Activated CD8-positive, alpha-beta T cell treated with anti-CD3 and anti-CD28 coated beads, Interleukin-2, amount 10 ng/mL, durations not matched to agents 7 days and 5 days (primary cell): ENCODE measurements at regions not wholly inside any gene's neighbourhood (a gene's known extent, or its start where the extent isn't known, plus 50 kb on each side); places are given as distances from the start of the nearest gene placed in this dataset.
A peak's percentile ranks its signal among the peaks of the same experiment; 100 is the strongest.
"Not testable (repeated sequence)": the region's sequence is repeated elsewhere in the genome, so short reads cannot be mapped to it uniquely, and the experiment has no call there.

ENCODE experiments used
- ATAC-seq: fragments of 150-1000 bp; cut with Tn5 transposase; one replicate; pipeline ENCODE4 v1.10.0; 2021; ENCODE audit warnings: moderate library complexity
- CTCF ChIA-PET: fragments of 350-600 bp; sonication (Branson Sonifier 250); formaldehyde crosslinking; loops from one replicate; lab custom pipeline; 2021; ENCODE audit warnings: antibody characterized with exemption; lab: Charles Lee
- POLR2A ChIA-PET: fragments of 350-600 bp; sonication (Branson Sonifier 250); formaldehyde crosslinking; loops from one replicate; lab custom pipeline; 2021; ENCODE audit warnings: antibody characterized with exemption; lab: Charles Lee
- DNase-seq: peaks from one replicate; pipeline ENCODE4 v3.0.0-alpha.2; 2020
- H3K27ac Mint-ChIP-seq: one replicate; pipeline ENCODE4 v1.8.0; 2021; ENCODE audit warnings: mild to moderate bottlenecking, mixed read lengths
- H3K27me3 Mint-ChIP-seq: one replicate; pipeline ENCODE4 v1.8.0; 2021; ENCODE audit warnings: low read depth, mixed read lengths
- H3K36me3 Mint-ChIP-seq: one replicate; pipeline ENCODE4 v1.8.0; 2021; ENCODE audit warnings: low read depth, mixed read lengths
- H3K4me1 Mint-ChIP-seq: one replicate; pipeline ENCODE4 v1.8.0; 2021; ENCODE audit warnings: low read depth, mixed read lengths
- H3K4me3 Mint-ChIP-seq: one replicate; pipeline ENCODE4 v1.8.0; 2021; ENCODE audit warnings: mild to moderate bottlenecking, mixed read lengths
- H3K9me3 Mint-ChIP-seq: one replicate; pipeline ENCODE4 v1.8.0; 2022; ENCODE audit warnings: mixed read lengths; ENCODE audit not compliant: insufficient read depth

GRCh38 chr13:88704600-88705275 is 1033.6 kb downstream of the SLITRK5 start:
- H3K4me1 Mint-ChIP-seq: peaks cover 4% of the 10 kb centered on the region
- no peak overlapping the region for H3K27ac Mint-ChIP-seq
- ChIA-PET POLR2A (no interaction called here), CTCF (no interaction called here)
- peaks cover 3% of the 10 kb centered on the region for H3K9me3 Mint-ChIP-seq
- peak overlapping the region; percentile 4 for H3K4me3 Mint-ChIP-seq
- no peak for ATAC-seq
- DNase-seq: no peak
- no peaks in the 10 kb centered on the region for H3K27me3 Mint-ChIP-seq
- no peaks in the 10 kb centered on the region for H3K36me3 Mint-ChIP-seq

GRCh38 chr13:88707646-88708045 is 1036.5 kb downstream of the SLITRK5 start:
- ATAC-seq (no peak), DNase-seq (no peak)
- H3K4me1 Mint-ChIP-seq: peaks cover 4% of the 10 kb centered on the region
- ChIA-PET CTCF (no interaction called here), POLR2A (no interaction called here)
- no peak overlapping the region for H3K4me3 Mint-ChIP-seq
- H3K36me3 Mint-ChIP-seq: no peaks in the 10 kb centered on the region
- peaks cover 3% of the 10 kb centered on the region for H3K9me3 Mint-ChIP-seq
- no peak overlapping the region for H3K27ac Mint-ChIP-seq
- no peaks in the 10 kb centered on the region for H3K27me3 Mint-ChIP-seq

GRCh38 chr13:88717946-88718345 is 1046.8 kb downstream of the SLITRK5 start:
- CTCF ChIA-PET: no interaction called here
- ATAC-seq (no peak), DNase-seq (no peak)
- H3K27me3 Mint-ChIP-seq: no peaks in the 10 kb centered on the region
- H3K9me3 Mint-ChIP-seq: peaks cover 5% of the 10 kb centered on the region
- POLR2A ChIA-PET: no interaction called here
- H3K4me1 Mint-ChIP-seq: no peaks in the 10 kb centered on the region
- no peak overlapping the region for H3K27ac Mint-ChIP-seq
- no peak overlapping the region for H3K4me3 Mint-ChIP-seq
- no peaks in the 10 kb centered on the region for H3K36me3 Mint-ChIP-seq

- CTCF ChIA-PET: no interaction called here
- Mint-ChIP-seq H3K27me3 (no peaks in the 10 kb centered on the region), H3K4me1 (no peaks in the 10 kb centered on the region), H3K4me3 (no peak overlapping the region), H3K27ac (no peak overlapping the region), H3K9me3 (peaks cover 5% of the 10 kb centered on the region), H3K36me3 (no peaks in the 10 kb centered on the region)
- ATAC-seq (no peak), DNase-seq (no peak)
- POLR2A ChIA-PET: no interaction called here
These were observed 1047.6 kb downstream of the SLITRK5 start for GRCh38 chr13:88718781-88719180.

- Mint-ChIP-seq H3K36me3 (no peaks in the 10 kb centered on the region), H3K27ac (no peak overlapping the region), H3K9me3 (peaks cover 17% of the 10 kb centered on the region), H3K4me3 (no peak overlapping the region), H3K4me1 (no peaks in the 10 kb centered on the region), H3K27me3 (no peaks in the 10 kb centered on the region)
- ATAC-seq (no peak), DNase-seq (no peak)
- ChIA-PET CTCF (no interaction called here), POLR2A (no interaction called here)
These were observed 1054.9 kb downstream of the SLITRK5 start for GRCh38 chr13:88726075-88726474.

- H3K4me1 Mint-ChIP-seq, POLR2A ChIA-PET, DNase-seq, ATAC-seq, H3K27me3 Mint-ChIP-seq, H3K4me3 Mint-ChIP-seq, CTCF ChIA-PET, H3K36me3 Mint-ChIP-seq, H3K27ac Mint-ChIP-seq: not testable (repeated sequence)
- peaks cover 17% of the 10 kb centered on the region for H3K9me3 Mint-ChIP-seq
These were observed 1056.1 kb downstream of the SLITRK5 start for GRCh38 chr13:88727236-88727635.

GRCh38 chr13:88729605-88730004 is 1058.4 kb downstream of the SLITRK5 start:
- Mint-ChIP-seq H3K27me3 (no peaks in the 10 kb centered on the region), H3K36me3 (no peaks in the 10 kb centered on the region), H3K27ac (no peak overlapping the region), H3K4me3 (no peak overlapping the region), H3K9me3 (peaks cover 17% of the 10 kb centered on the region), H3K4me1 (no peaks in the 10 kb centered on the region)
- no peak for ATAC-seq
- ChIA-PET POLR2A (no interaction called here), CTCF (no interaction called here)
- DNase-seq: no peak

GRCh38 chr13:88736026-88736425 is 1064.9 kb downstream of the SLITRK5 start:
- no peak overlapping the region for H3K27ac Mint-ChIP-seq
- no peak for DNase-seq
- H3K9me3 Mint-ChIP-seq: no peaks in the 10 kb centered on the region
- H3K27me3 Mint-ChIP-seq: no peaks in the 10 kb centered on the region
- ChIA-PET CTCF (no interaction called here), POLR2A (no interaction called here)
- no peak overlapping the region for H3K4me3 Mint-ChIP-seq
- no peaks in the 10 kb centered on the region for H3K36me3 Mint-ChIP-seq
- ATAC-seq: no peak
- no peaks in the 10 kb centered on the region for H3K4me1 Mint-ChIP-seq

- H3K4me1 Mint-ChIP-seq: no peaks in the 10 kb centered on the region
- H3K4me3 Mint-ChIP-seq: no peak overlapping the region
- ChIA-PET CTCF (no interaction called here), POLR2A (no interaction called here)
- H3K27ac Mint-ChIP-seq: no peak overlapping the region
- no peak for DNase-seq
- H3K27me3 Mint-ChIP-seq: no peaks in the 10 kb centered on the region
- no peak for ATAC-seq
- H3K36me3 Mint-ChIP-seq: no peaks in the 10 kb centered on the region
- peaks cover 4% of the 10 kb centered on the region for H3K9me3 Mint-ChIP-seq
These were observed 1068.0 kb downstream of the SLITRK5 start for GRCh38 chr13:88739195-88739594.

- no peak overlapping the region for H3K4me3 Mint-ChIP-seq
- no peak for ATAC-seq
- H3K9me3 Mint-ChIP-seq: peaks cover 4% of the 10 kb centered on the region
- H3K36me3 Mint-ChIP-seq: no peaks in the 10 kb centered on the region
- no peak for DNase-seq
- ChIA-PET POLR2A (no interaction called here), CTCF (no interaction called here)
- H3K27me3 Mint-ChIP-seq: no peaks in the 10 kb centered on the region
- H3K27ac Mint-ChIP-seq: no peak overlapping the region
- H3K4me1 Mint-ChIP-seq: no peaks in the 10 kb centered on the region
These were observed 1073.1 kb downstream of the SLITRK5 start for GRCh38 chr13:88744289-88744688.

GRCh38 chr13:88745011-88745410 is 1073.8 kb downstream of the SLITRK5 start:
- peaks cover 4% of the 10 kb centered on the region for H3K9me3 Mint-ChIP-seq
- no peaks in the 10 kb centered on the region for H3K4me1 Mint-ChIP-seq
- ATAC-seq: no peak
- POLR2A ChIA-PET: no interaction called here
- no peak overlapping the region for H3K4me3 Mint-ChIP-seq
- H3K27ac Mint-ChIP-seq: no peak overlapping the region
- no peaks in the 10 kb centered on the region for H3K27me3 Mint-ChIP-seq
- CTCF ChIA-PET: no interaction called here
- H3K36me3 Mint-ChIP-seq: no peaks in the 10 kb centered on the region
- DNase-seq: no peak

GRCh38 chr13:88752041-88752440 is 1080.9 kb downstream of the SLITRK5 start:
- Mint-ChIP-seq H3K36me3 (no peaks in the 10 kb centered on the region), H3K27ac (no peak overlapping the region), H3K9me3 (no peaks in the 10 kb centered on the region), H3K4me1 (no peaks in the 10 kb centered on the region), H3K4me3 (no peak overlapping the region), H3K27me3 (no peaks in the 10 kb centered on the region)
- CTCF ChIA-PET: no interaction called here
- DNase-seq (no peak), ATAC-seq (no peak)
- POLR2A ChIA-PET: no interaction called here

- ChIA-PET POLR2A (no interaction called here), CTCF (no interaction called here)
- no peak for DNase-seq
- Mint-ChIP-seq H3K27me3 (no peaks in the 10 kb centered on the region), H3K9me3 (peaks cover 8% of the 10 kb centered on the region), H3K4me3 (no peak overlapping the region), H3K27ac (no peak overlapping the region), H3K4me1 (no peaks in the 10 kb centered on the region), H3K36me3 (no peaks in the 10 kb centered on the region)
- ATAC-seq: no peak
These were observed 1083.0 kb downstream of the SLITRK5 start for GRCh38 chr13:88754141-88754540.
